ENCODE measurements at regions not wholly inside any gene's neighbourhood (a gene's known extent, or its start where the extent isn't known, plus 50 kb on each side); places are given as distances from the start of the nearest gene placed in this dataset.

GRCh38 chr10:83205861-83206260 lies 933.4 kb upstream of the GHITM start (continued):
- no peak for TF ChIP-seq ATF3 (IDR thresholded peaks at IDR 0.05; ENCODE audit: insufficient read depth, low read depth, low read length)
- TF ChIP-seq TEAD4 (IDR thresholded peaks at IDR 0.05; ENCODE audit: low read depth, low read length): no peak
- no peak for TF ChIP-seq KDM1A (IDR thresholded peaks at IDR 0.05; ENCODE audit: borderline replicate concordance, low read length)
